Common myeloid progenitor, CD34-positive (primary cell): ENCODE measurements at regions not wholly inside any gene's neighbourhood (a gene's known extent, or its start where the extent isn't known, plus 50 kb on each side); places are given as distances from the start of the nearest gene placed in this dataset.

Experiments used
- CTCF ChIA-PET: fragments of 350-600 bp; sonication (Branson Sonifier 250); formaldehyde crosslinking; loops from one replicate; lab custom pipeline; 2021; ENCODE audit warnings: antibody characterized with exemption; lab: Charles Lee
- POLR2A ChIA-PET: fragments of 350-600 bp; sonication (Branson Sonifier 250); formaldehyde crosslinking; loops from one replicate; lab custom pipeline; 2021; ENCODE audit warnings: antibody characterized with exemption; lab: Charles Lee
- DNase-seq, 3 donors: peaks; one replicate each; pipeline versions ENCODE4 v3.0.0 to v3.0.0-alpha.2; 2013
- H3K27ac ChIP-seq, 2 experiments: 1 replicate in 1 of 2; 2 replicates in 1 of 2; pipeline ENCODE4 v1.7.0; 2013; ENCODE audit warnings: inconsistent platforms in 2 of 2, low read length in 2 of 2, mild to moderate bottlenecking in 2 of 2, low read depth in 1 of 2, moderate library complexity in 1 of 2; ENCODE audit not compliant: severe bottlenecking in 2 of 2, insufficient read depth in 1 of 2, poor library complexity in 1 of 2
- H3K27me3 ChIP-seq, 5 experiments: replicated peaks in 2 of 5; 1 replicate in 3 of 5; 2 replicates in 2 of 5; pipeline versions ENCODE4 v1.6.1 to v1.7.0; 2013; ENCODE audit warnings: low read length in 4 of 5, mild to moderate bottlenecking in 2 of 5, moderate library complexity in 2 of 5, inconsistent platforms in 1 of 5; ENCODE audit not compliant: insufficient read depth in 5 of 5, control insufficient read depth in 4 of 5
- H3K36me3 ChIP-seq, 4 experiments: 1 replicate in 2 of 4; 2 replicates in 2 of 4; pipeline versions ENCODE4 v1.6.1 to v1.7.0; 2013; ENCODE audit warnings: low read length in 3 of 4, control low read depth in 1 of 4, mild to moderate bottlenecking in 1 of 4; ENCODE audit not compliant: control insufficient read depth in 4 of 4, insufficient read depth in 4 of 4
- H3K4me1 ChIP-seq, 4 experiments: 1 replicate in 3 of 4; 2 replicates in 1 of 4; pipeline versions ENCODE4 v1.6.1 to v1.7.1; 2013; ENCODE audit warnings: low read length in 3 of 4, mild to moderate bottlenecking in 3 of 4, control low read depth in 1 of 4, inconsistent platforms in 1 of 4, moderate library complexity in 1 of 4; ENCODE audit not compliant: control insufficient read depth in 4 of 4, insufficient read depth in 4 of 4; ENCODE audit errors: control extremely low read depth in 1 of 4
- H3K4me3 ChIP-seq, 7 experiments: 1 replicate in 4 of 7; 2 replicates in 3 of 7; pipeline versions ENCODE4 v1.5.1 to v1.7.0; 2013; ENCODE audit warnings: mild to moderate bottlenecking in 7 of 7, low read length in 6 of 7, moderate library complexity in 6 of 7, inconsistent platforms in 2 of 7, low read depth in 2 of 7, control low read depth in 1 of 7; ENCODE audit not compliant: insufficient read depth in 4 of 7, control insufficient read depth in 1 of 7; ENCODE audit errors: extremely low read depth in 1 of 7
- H3K9me3 ChIP-seq, 5 experiments: 1 replicate in 4 of 5; 2 replicates in 1 of 5; pipeline versions ENCODE4 v1.6.1 to v1.7.1; 2013; ENCODE audit warnings: low read length in 4 of 5, mild to moderate bottlenecking in 2 of 5, inconsistent platforms in 1 of 5, low read depth in 1 of 5, moderate library complexity in 1 of 5; ENCODE audit not compliant: control insufficient read depth in 4 of 5, insufficient read depth in 2 of 5; ENCODE audit errors: control extremely low read depth in 1 of 5
- WGBS: methylation state at CpG from one replicate; pipeline ENCODE4 v1.1.5; 2013; ENCODE audit not compliant: insufficient coverage; 5-methylcytosine and 5-hydroxymethylcytosine counted together

GRCh38 chr4:25535701-25536473 lies 119.8 kb upstream of the SLC34A2 start:
- Histone ChIP-seq H3K27ac (no peak overlapping the region), H3K4me1 (no peaks in the 10 kb centered on the region), H3K4me3 (no peak overlapping the region), H3K27me3 (no peaks in the 10 kb centered on the region), H3K9me3 (no peaks in the 10 kb centered on the region), H3K36me3 (no peaks in the 10 kb centered on the region)
- ChIA-PET POLR2A (no interaction called here), CTCF (no interaction called here)
- 97% methylated on average over 8 of the region's 10 CpGs for WGBS
- no peak for DNase-seq

GRCh38 chr4:25536564-25537320 lies 118.9 kb upstream of the SLC34A2 start:
- ChIA-PET CTCF (no interaction called here), POLR2A (no interaction called here)
- Histone ChIP-seq H3K27me3 (no peaks in the 10 kb centered on the region), H3K4me1 (no peaks in the 10 kb centered on the region), H3K36me3 (no peaks in the 10 kb centered on the region), H3K27ac (no peak overlapping the region), H3K9me3 (no peaks in the 10 kb centered on the region), H3K4me3 (no peak overlapping the region)
- DNase-seq: no peak
- 100% methylated on average over 4 of the region's 7 CpGs for WGBS

GRCh38 chr4:25538430-25538829 lies 117.2 kb upstream of the SLC34A2 start:
- CTCF ChIA-PET: no interaction called here

GRCh38 chr4:25539241-25539640 lies 116.4 kb upstream of the SLC34A2 start:
- Histone ChIP-seq H3K27me3 (no peaks in the 10 kb centered on the region), H3K4me1 (no peaks in the 10 kb centered on the region), H3K4me3 (no peak overlapping the region), H3K27ac (no peak overlapping the region), H3K36me3 (no peaks in the 10 kb centered on the region), H3K9me3 (no peaks in the 10 kb centered on the region)
- DNase-seq: no peak
- POLR2A ChIA-PET: no interaction called here
- CTCF ChIA-PET: no interaction called here
- WGBS: 94% methylated on average over 2 of the region's 3 CpGs

More at GRCh38 chr4:25538430-25538829, 117.2 kb upstream of the SLC34A2 start:
- POLR2A ChIA-PET: no interaction called here
- DNase-seq: no peak
- no peaks in the 10 kb centered on the region for H3K27me3 ChIP-seq
- H3K27ac ChIP-seq: no peak overlapping the region
- H3K36me3 ChIP-seq: no peaks in the 10 kb centered on the region
- no peak overlapping the region for H3K4me3 ChIP-seq
- H3K4me1 ChIP-seq: no peaks in the 10 kb centered on the region
- 100% methylated on average over 4 of the region's 4 CpGs for WGBS
- no peaks in the 10 kb centered on the region for H3K9me3 ChIP-seq

- ChIA-PET CTCF (no interaction called here), POLR2A (no interaction called here)
- H3K27ac ChIP-seq: no peak overlapping the region
- WGBS: 83% methylated on average over 1 of the region's 2 CpGs
- H3K4me3 ChIP-seq: no peak overlapping the region
- no peak for DNase-seq
- H3K9me3 ChIP-seq: no peaks in the 10 kb centered on the region
- no peaks in the 10 kb centered on the region for H3K36me3 ChIP-seq
- no peaks in the 10 kb centered on the region for H3K4me1 ChIP-seq
- H3K27me3 ChIP-seq: no peaks in the 10 kb centered on the region
These were observed 114.9 kb upstream of the SLC34A2 start for GRCh38 chr4:25540734-25541133.

- H3K4me3 ChIP-seq: no peak overlapping the region
- CTCF ChIA-PET: no interaction called here
- POLR2A ChIA-PET: no interaction called here
- H3K27me3 ChIP-seq: no peaks in the 10 kb centered on the region
- 94% methylated on average over 3 of the region's 5 CpGs for WGBS
- no peak overlapping the region for H3K27ac ChIP-seq
- DNase-seq: no peak
- peaks cover 0 to 5% (median 0%) of the 10 kb centered on the region in 5 experiments for H3K9me3 ChIP-seq
- H3K4me1 ChIP-seq: no peaks in the 10 kb centered on the region
- no peaks in the 10 kb centered on the region for H3K36me3 ChIP-seq
These were observed 108.3 kb upstream of the SLC34A2 start for GRCh38 chr4:25547343-25547742.

GRCh38 chr4:25549413-25549812 lies 106.2 kb upstream of the SLC34A2 start:
- DNase-seq: no peak
- Histone ChIP-seq H3K27me3 (no peaks in the 10 kb centered on the region), H3K4me1 (no peaks in the 10 kb centered on the region), H3K36me3 (no peaks in the 10 kb centered on the region), H3K9me3 (peaks cover 0 to 5% (median 0%) of the 10 kb centered on the region in 5 experiments), H3K4me3 (no peak overlapping the region), H3K27ac (no peak overlapping the region)
- ChIA-PET POLR2A (no interaction called here), CTCF (no interaction called here)
